GM18909 (cell line): ENCODE measurements at regions not wholly inside any gene's neighbourhood (a gene's known extent, or its start where the extent isn't known, plus 50 kb on each side); places are given as distances from the start of the nearest gene placed in this dataset.
"Not testable (repeated sequence)": the region's sequence is repeated elsewhere in the genome, so short reads cannot be mapped to it uniquely, and the experiment has no call there.

Source experiments
- ATAC-seq: cut with Tn5 transposase; IDR thresholded peaks from one replicate; pipeline ENCODE4 v1.9.1; 2021; ENCODE audit warnings: mild to moderate bottlenecking; ENCODE audit not compliant: unreplicated experiment, poor library complexity

DNA sequence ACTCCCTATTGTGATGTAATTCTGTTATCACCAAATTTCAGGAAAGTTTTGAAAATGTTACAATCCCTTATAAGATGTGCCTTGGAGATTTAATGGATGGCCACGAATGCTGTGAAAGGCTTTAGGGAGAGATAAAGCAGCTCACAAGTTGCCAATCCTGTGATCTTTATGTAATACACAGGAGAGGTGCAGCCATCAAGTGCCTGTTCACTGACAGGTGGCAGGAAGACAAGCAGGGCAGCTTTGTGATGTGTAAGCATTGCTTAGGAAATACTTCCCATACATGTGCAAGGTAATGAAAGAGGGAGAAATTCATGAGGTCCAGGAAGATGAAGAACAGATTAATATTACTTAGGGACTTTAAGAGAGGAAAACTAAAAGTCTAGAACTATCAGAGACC is 628.8 kb downstream of the SLITRK6 start:
- ATAC-seq = no peak

GRCh38 chr13:85166891-85167290 is 632.3 kb downstream of the SLITRK6 start:
- ATAC-seq = no peak

DNA sequence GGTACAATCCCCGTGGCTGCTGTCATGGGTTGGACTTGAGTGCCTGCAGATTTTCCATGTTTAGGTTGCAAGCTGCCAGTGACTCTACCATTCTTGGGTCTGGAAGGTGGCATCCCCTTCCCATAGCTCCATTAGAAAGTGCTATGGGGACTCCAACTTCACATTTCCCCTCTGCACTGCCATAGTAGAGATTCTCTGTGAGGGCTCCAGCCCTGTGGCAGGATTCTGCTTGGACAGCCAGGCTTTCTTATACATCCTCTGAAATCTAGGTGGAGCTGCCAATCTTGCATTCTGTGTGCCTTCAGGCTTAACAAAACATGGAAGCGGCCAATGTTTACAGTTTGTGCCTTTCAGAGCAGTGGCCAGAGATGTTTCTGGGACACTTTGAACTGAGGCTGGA is 636.2 kb downstream of the SLITRK6 start:
- no peak for ATAC-seq

- no peak for ATAC-seq
Observed at GRCh38 chr13:85148009-85148408, 651.2 kb downstream of the SLITRK6 start.

GRCh38 chr13:85142351-85142927 is 656.8 kb downstream of the SLITRK6 start:
- no peak for ATAC-seq

DNA sequence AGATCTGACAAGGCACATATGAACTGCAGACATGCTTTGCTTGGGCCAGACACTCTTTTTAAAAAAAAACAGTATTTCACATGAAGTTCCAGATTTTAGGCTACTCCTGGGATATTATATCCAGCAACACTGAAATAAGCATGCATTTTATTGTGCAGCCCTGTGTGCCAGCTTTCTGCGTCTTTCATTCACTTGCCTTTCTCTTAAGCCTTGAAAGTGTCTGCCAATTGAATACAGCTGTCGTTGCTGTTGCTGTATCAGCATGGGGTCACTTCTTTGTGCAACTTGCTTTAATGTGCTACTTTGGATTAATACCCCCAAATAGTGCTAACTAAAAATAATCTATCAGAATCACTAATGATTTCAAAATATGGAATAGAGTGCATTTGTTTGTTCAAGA is 657.8 kb downstream of the SLITRK6 start:
- ATAC-seq = no peak

GRCh38 chr13:85140192-85140591 is 659.0 kb downstream of the SLITRK6 start:
- no peak for ATAC-seq

DNA sequence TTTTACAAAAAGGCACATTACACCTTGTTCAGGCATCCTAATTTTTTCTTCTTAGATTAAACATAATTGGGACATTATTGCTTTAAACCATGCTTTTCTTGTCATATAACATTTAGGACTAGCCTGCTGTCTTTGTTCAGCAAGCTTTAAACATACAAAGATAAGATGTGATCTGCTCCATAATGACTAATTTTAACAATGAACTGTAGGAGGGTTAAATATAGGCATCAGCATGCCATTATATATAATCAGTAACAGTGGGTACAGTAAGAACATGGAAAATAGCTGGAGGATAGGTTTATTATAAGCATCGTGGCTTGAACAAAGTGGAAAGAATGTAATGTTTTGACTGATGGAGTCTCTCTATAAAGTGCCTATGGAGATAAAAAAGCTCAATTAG is 661.7 kb downstream of the SLITRK6 start:
- ATAC-seq = no peak

DNA sequence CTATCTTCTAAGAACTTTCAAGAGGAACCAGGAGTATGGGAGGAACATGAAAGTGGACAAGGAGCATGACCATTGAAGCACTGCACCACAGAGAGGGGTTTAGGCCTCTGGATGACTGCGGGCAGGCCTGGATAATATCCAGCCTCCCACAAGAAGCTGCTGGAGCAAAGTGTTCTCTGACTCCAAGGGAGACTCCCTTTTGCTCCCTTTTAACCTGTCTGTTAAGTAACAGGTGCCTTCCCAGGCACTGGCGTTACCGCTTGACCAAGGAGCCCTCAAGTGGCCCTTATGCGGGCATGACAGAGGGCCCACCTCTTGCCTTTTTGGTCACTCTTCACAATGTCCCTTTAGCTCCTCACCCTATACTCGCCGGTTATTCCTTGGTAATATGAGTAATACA is 666.2 kb downstream of the SLITRK6 start:
- ATAC-seq = no peak

DNA sequence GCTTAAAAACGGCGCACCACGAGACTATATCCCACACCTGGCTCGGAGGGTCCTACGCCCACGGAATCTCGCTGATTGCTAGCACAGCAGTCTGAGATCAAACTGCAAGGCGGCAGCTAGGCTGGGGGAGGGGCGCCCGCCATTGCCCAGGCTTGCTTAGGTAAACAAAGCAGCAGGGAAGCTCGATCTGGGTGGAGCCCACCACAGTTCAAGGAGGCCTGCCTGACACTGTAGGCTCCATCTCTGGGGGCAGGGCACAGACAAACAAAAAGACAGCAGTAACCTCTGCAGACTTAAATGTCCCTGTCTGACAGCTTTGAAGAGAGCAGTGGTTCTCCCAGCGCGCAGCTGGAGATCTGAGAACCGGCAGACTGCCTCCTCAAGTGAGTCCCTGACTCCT is 675.7 kb downstream of the SLITRK6 start:
- not testable (repeated sequence) for ATAC-seq

DNA sequence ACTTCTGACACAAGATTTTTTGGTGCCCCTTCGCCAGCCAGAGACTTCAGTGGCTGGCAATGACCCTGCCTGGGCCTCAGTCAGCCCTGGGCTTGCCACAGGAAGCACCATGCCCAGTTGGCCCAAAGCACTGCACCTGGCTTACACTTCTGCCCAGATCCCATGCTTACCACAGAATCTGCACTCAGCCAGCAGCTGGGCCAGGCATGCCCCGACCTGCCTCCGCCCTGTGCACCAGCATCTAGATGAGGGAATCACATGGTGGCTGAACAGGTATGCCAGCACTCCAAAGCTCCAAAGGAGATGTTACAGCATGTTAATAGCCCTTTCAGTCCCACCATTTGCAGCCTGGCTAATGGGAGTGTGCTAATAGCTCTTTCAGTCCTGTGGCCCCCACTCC is 690.9 kb downstream of the SLITRK6 start:
- ATAC-seq = no peak

DNA sequence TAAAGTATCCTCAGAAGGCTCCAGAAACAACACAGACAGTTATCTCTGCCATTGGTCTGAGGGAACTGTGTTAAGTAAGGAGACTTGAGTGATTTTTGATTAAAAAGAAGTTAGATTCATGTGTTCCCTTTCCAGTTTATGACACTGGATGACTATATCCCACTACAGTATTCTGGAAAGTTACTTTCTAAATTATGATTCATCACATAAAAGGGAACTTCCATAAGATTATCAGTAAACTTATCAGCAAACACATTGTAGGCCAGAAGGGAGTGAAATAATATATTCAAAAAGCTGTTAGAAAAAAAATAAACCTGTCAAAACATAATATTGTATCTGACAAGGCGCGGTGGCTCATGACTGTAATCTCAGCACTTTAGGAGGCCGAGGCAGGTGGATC is 700.0 kb downstream of the SLITRK6 start:
- no peak for ATAC-seq

- no peak for ATAC-seq
Observed at GRCh38 chr13:85095418-85096272, 703.6 kb downstream of the SLITRK6 start.

DNA sequence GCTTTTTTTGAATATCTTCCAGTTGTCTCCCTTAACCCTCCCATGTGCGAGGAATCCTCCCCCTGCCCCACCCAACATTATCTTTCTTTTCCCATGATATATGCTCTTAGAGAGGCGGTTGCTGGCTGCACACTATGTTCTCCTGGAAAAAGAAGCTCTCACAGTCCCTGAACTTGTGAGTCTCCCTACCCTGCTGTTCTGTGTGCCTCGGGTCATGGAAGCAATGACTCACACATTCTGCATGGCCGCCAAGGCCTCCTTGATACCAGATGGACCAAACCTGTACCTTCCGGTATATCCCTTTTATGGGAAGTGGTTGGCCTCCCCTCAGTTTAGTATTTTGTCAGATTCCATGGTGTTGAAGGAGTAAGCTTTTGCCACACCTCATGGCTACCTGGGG is 705.4 kb downstream of the SLITRK6 start:
- no peak for ATAC-seq

DNA sequence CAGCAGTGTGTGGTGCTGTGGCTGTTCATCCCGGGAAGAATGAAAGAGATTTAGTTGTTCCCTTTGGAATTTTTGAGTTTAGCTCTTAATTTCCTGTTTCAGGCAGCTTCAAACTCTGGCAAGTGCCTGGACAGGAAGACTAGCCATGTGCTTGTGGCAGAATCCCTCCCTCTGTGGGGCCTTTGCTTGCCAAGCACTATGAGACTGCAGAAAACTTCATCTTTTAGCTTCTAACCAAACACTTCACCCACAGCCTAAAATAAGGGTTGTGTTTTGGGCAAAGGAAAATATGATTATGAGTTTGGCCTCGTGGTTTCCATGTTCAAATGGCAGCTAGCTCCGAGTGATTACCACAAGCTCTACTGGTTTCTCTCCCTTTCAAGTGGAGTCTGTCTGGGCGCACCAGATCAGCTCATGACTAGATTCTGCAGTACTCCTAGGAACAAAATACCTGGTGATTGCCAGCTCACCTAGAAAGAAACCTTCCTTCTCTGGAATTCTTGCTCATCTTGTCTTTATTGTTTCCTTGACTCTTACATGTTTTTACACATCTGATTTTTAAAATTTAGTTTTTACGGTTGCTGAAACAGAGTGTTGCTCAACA is 707.5 kb downstream of the SLITRK6 start:
- ATAC-seq = no peak

DNA sequence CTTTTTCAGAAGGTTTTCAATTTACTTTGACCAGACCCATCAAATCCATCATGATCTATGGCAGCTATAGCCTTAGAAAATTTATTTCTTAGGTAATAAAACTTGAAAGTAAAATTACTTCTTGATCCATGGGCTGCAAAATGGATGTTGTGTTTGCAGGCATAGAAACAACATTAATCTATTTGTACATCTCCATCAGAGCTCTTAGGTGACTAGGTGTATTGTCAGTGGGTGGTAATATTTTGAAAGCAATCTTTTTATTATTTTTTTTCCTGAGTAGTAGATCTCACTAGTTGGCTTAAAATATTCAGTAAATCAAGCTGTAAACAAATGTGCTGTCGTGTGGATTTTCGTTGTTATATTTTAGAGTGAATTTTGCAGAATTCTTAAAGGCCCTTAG is 710.0 kb downstream of the SLITRK6 start:
- ATAC-seq = no peak

DNA sequence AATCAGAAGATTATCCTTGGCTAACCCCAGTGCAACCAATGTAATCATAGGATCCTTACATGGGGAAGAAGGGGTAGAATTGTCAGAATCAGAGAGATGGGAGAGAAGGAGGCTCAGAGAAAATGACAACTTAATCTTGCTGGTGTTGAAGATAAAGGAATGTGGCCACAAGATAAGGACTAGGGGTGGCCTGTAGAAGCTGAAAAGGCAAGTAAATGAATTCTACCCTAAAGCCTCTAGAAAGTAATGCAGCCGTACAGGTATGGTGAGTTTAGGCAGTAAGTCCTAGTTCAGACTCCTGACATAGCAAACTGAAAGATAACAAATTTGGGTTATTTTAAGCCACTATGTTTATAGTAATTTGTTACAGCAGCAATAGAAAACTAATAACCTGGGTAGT is 718.5 kb downstream of the SLITRK6 start:
- no peak for ATAC-seq

DNA sequence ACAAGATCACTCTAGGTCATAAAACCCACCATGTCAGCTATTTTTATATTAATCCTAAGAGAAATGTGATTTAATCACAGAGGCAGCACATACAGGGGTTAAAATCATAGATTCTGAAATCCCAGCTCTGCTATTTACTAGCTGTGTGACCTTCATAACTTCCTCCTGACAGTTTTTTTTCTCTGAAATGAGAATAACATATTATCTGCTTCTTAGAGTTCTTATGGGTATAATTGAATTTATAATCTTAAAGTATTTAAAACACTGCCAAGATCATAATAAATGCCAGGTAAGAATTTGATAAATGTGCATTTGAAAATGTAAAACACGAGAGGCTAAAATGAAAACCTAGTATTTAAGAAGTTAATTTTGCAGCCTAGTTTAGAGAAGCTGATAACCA is 722.9 kb downstream of the SLITRK6 start:
- no peak for ATAC-seq

DNA sequence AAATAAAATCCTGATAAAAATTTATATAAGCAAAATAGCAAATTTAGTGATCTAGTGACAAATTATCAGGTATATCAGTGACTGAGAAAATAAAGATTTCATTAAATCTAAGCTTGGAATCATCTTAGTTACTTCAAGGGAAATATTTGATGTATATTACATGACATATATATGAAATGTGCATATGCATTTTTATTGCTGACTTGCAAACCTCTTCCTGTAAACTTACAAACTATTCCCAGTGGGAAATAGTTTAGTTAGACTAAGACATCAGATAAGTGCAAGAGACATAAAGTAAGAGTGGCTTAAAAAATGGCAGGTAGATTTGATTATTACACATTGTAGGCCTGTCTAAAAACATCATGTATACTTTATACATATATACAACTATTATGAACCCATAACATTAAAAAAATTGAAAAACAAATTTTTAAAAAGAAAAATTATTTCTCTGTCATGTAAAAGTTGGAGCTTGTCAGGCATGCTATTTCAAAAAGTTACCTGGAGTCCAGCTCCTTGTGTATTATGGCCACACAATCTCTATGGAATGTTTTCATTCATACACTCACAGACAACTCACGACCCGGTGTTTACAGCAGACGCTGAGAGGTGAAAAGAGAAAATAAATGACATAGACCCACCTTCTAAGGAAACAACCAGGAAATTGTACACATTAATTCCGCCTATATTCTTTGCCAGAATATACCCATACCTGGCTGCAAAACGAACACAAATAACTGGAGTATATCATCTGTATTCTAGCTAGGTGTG is 724.5 kb downstream of the SLITRK6 start:
- no peak for ATAC-seq

DNA sequence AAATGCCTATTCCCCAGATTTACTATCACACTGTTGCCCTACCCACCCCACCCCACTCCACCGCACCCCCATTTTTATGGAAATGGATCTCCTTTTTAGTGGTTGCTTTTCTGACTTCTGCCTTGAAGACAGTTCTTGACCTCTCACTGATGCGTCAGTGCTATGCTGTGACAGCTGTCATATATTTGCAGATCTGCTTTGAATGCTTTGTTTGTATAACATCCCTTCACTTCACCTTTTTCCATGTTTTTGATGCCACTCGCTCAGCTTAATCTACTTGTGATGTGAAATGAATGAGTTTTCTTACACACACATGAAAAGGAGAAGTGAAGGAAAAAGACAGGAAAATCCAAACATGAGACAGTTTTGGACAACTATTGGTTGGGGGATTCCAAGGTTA is 731.0 kb downstream of the SLITRK6 start:
- no peak for ATAC-seq

DNA sequence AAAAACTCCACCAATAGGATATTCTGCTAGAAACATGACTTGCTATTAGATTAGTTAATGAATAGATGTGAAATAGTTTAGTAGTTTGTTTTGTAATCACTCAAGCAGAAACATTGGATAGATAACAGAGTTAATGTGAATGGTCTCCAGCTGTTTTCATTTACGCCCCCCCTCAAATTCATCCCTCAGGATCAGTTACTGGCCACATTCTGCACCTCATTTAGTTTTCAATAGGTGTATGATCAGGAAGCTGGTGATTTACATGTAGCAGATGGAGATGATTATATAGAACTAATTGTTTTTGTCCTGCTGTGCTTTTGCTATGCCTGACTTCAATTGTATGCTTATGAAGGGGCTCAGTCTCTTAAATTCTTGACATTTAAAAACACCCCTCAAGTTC is 759.0 kb downstream of the SLITRK6 start:
- no peak for ATAC-seq
